ENCODE measurements at regions not wholly inside any gene's neighbourhood (a gene's known extent, or its start where the extent isn't known, plus 50 kb on each side); places are given as distances from the start of the nearest gene placed in this dataset.

DNA sequence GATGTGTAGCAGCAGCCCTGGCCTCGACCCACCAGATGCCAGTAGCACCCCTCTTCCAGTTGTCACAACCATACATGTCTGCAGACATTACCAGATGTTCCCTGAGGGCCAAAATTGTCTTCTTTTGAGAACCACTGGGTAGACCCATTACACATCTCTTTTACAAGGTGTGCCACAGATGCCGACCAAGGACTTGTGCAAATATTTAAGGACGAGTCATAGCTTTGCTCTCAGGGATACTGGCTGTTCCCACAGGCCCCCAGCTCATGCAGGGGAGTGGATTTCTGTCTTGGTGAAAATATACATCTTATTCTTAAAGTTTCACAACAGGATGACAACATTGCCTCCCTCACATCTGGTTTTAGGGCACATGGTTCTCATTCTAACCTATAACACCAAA lies 59.4 kb upstream of the ZBTB18 start:
- H2BK120ac ChIP-seq (replicated peaks; ENCODE audit: low read depth, low read length) = no peak overlapping the region
- DNase-seq (ENCODE audit: low read depth in 1 of 2, low spot score in 2 of 2) (no peak), FAIRE-seq (no peak)
- H4K20me1 ChIP-seq (replicated peaks in 1 of 2; ENCODE audit: control insufficient read depth in 1 of 2, insufficient read depth in 2 of 2, low read length in 2 of 2) = no peaks in the 10 kb centered on the region
- CTCF ChIA-PET (ENCODE audit: partially characterized antibody) = interaction anchor here (1.5 kb wide), 1 partner anchor 20 kb away, joined by 3 read pairs; no protein-coding TSS in a partner anchor
- no peaks in the 10 kb centered on the region for H3K36me3 ChIP-seq (ENCODE audit: control insufficient read depth in 2 of 4, insufficient read depth in 4 of 4, low read length in 3 of 4)
- no peak overlapping the region for H3K4me2 ChIP-seq (ENCODE audit: insufficient read depth in 1 of 2, low read depth in 2 of 2, low read length in 2 of 2)
- POLR2A ChIA-PET (ENCODE audit: partially characterized antibody) = interaction anchor here (0.6 kb wide), 1 partner anchor 333 kb away, joined by 5 read pairs; no protein-coding TSS in a partner anchor
- H3K79me1 ChIP-seq (ENCODE audit: low read depth, low read length) = no peaks in the 10 kb centered on the region
- H3K4ac ChIP-seq (replicated peaks; ENCODE audit: insufficient read length, low read depth, low read length) = no peak overlapping the region
- no peak overlapping the region for H2BK12ac ChIP-seq (ENCODE audit: low read depth, low read length)
- H3K18ac ChIP-seq (ENCODE audit: extremely low read depth, low read length) = no peak overlapping the region
- no peaks in the 10 kb centered on the region for H3K23me2 ChIP-seq (ENCODE audit: low read depth, low read length)
- H3K27ac ChIP-seq (ENCODE audit: low read depth, low read length) = no peak overlapping the region
- H2BK5ac ChIP-seq (ENCODE audit: low read depth, low read length) = no peak overlapping the region
- no peak overlapping the region for H2BK20ac ChIP-seq (ENCODE audit: low read length)
- no peak overlapping the region for H3K14ac ChIP-seq (ENCODE audit: insufficient read length)
- no peaks in the 10 kb centered on the region for H3K79me2 ChIP-seq (ENCODE audit: control insufficient read depth in 1 of 2, insufficient read depth in 2 of 2, low read length in 2 of 2)
- peaks cover 0 to 3% (median 0%) of the 10 kb centered on the region in 4 experiments; a peak in 1 of 7 replicates for H3K4me1 ChIP-seq (replicated peaks in 1 of 4; ENCODE audit: control insufficient read depth in 3 of 4, insufficient read depth in 4 of 4, low read length in 3 of 4)
- H3K23ac ChIP-seq (ENCODE audit: insufficient read length) = no peak overlapping the region
- no peak overlapping the region for H4K8ac ChIP-seq (ENCODE audit: extremely low read depth, insufficient read depth, low read length)
- 82% methylated on average over 3 of the region's 3 CpGs; no CpG with 5 or more reads in 1 of the 2 experiments for WGBS, 2 experiments (ENCODE audit: extremely low coverage in 1 of 2, insufficient coverage in 1 of 2, insufficient read length in 1 of 2, insufficient replicate concordance in 2 of 2, low coverage in 1 of 2, low lambda C conversion rate in 2 of 2, missing lambda C conversion rate in 1 of 2)
- H2BK15ac ChIP-seq (ENCODE audit: low read length) = no peak overlapping the region
- H2AFZ ChIP-seq (ENCODE audit: low read length) = no peak overlapping the region
- no peak overlapping the region for H2AK5ac ChIP-seq (ENCODE audit: low read depth, low read length)
- H3K27me3 ChIP-seq (replicated peaks in 1 of 4; ENCODE audit: control insufficient read depth in 3 of 4, extremely low read depth in 1 of 4, insufficient read depth in 3 of 4, low read length in 3 of 4) = no peaks in the 10 kb centered on the region
- no peak overlapping the region for H3K9ac ChIP-seq (replicated peaks in 1 of 4; ENCODE audit: extremely low read depth in 1 of 4, low read depth in 3 of 4, low read length in 3 of 4)
- H4K91ac ChIP-seq (replicated peaks; ENCODE audit: insufficient read length, low read length) = no peak overlapping the region
- no peak overlapping the region for H3K4me3 ChIP-seq (ENCODE audit: extremely low read depth in 1 of 4, insufficient read depth in 2 of 4, low read depth in 3 of 4, low read length in 4 of 4)
- no peak overlapping the region for H3K56ac ChIP-seq (replicated peaks; ENCODE audit: insufficient read length, low read depth, low read length)
- peaks cover 7 to 8% of the 10 kb centered on the region in 2 experiments; a peak in 2 of 4 replicates for H3K9me3 ChIP-seq (ENCODE audit: insufficient read depth in 2 of 2, low read depth in 1 of 2, low read length in 1 of 2)
- H4K5ac ChIP-seq (ENCODE audit: insufficient read length, low read depth, low read length) = no peak overlapping the region
- TF ChIP-seq, protein P1, sequence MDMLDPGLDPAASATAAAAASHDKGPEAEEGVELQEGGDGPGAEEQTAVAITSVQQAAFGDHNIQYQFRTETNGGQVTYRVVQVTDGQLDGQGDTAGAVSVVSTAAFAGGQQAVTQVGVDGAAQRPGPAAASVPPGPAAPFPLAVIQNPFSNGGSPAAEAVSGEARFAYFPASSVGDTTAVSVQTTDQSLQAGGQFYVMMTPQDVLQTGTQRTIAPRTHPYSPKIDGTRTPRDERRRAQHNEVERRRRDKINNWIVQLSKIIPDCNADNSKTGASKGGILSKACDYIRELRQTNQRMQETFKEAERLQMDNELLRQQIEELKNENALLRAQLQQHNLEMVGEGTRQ (IDR thresholded peaks at IDR 0.05; ENCODE audit: low read length) = no peak
- TF ChIP-seq ZNF274 (IDR thresholded peaks at IDR 0.05; ENCODE audit: borderline replicate concordance, extremely low read depth, low read length) = no peak
- TF ChIP-seq SIX5 (IDR thresholded peaks at IDR 0.05; ENCODE audit: low read depth, low read length) = no peak
- no peak for TF ChIP-seq CHD1 (IDR thresholded peaks at IDR 0.05; ENCODE audit: low read depth, low read length)
- no peak for TF ChIP-seq TAF1 (IDR thresholded peaks at IDR 0.05; ENCODE audit: low read depth, low read length)

All from H1 (cell line).